ENCODE measurements at regions not wholly inside any gene's neighbourhood (a gene's known extent, or its start where the extent isn't known, plus 50 kb on each side); places are given as distances from the start of the nearest gene placed in this dataset. TPM values are rescaled to one million over a fixed set of nuclear protein-coding genes. Genes with fewer than 3 reads are reported as not detected.
A peak's percentile ranks its signal among the peaks of the same experiment; 100 is the strongest.

DNA sequence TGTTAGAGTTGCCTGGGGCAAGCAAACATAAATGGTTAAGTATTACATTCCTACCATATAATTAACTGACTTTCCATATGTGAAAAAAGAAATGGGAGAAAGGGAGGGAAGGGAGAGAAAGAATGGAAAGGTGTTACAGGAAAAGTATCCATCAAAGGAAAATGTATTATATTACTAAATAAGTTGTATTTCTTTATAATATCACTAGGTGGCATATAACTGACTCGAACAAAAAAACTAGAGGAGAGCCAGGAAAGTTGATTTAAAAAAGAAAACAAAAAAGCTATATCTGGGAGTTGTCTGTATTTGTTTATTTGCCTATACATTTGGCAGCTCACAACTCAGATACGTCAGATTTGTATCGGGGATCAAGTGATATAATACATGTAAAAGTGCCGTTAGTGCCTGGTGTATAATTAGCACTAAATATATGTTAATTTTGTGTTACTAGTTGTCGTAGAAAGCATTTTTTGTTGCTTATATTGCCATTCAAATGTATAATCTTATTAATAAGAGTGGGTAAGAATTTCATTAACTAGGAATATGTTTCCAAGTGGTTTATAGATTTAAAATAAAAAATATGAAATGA, 59.6 kb upstream of the ADAMTS19 start:
- no peak for DNase-seq
- H3K9me3 ChIP-seq = no peaks in the 10 kb centered on the region
- no peaks in the 10 kb centered on the region for H3K36me3 ChIP-seq
- H3K4me3 ChIP-seq = no peak overlapping the region
- intact Hi-C loops (cut with DNase I; ENCODE audit: low total_unique reads) = no loop called here
- no peak for TF ChIP-seq POLR2A (IDR thresholded peaks at IDR 0.05)
- TF ChIP-seq, protein P1, sequence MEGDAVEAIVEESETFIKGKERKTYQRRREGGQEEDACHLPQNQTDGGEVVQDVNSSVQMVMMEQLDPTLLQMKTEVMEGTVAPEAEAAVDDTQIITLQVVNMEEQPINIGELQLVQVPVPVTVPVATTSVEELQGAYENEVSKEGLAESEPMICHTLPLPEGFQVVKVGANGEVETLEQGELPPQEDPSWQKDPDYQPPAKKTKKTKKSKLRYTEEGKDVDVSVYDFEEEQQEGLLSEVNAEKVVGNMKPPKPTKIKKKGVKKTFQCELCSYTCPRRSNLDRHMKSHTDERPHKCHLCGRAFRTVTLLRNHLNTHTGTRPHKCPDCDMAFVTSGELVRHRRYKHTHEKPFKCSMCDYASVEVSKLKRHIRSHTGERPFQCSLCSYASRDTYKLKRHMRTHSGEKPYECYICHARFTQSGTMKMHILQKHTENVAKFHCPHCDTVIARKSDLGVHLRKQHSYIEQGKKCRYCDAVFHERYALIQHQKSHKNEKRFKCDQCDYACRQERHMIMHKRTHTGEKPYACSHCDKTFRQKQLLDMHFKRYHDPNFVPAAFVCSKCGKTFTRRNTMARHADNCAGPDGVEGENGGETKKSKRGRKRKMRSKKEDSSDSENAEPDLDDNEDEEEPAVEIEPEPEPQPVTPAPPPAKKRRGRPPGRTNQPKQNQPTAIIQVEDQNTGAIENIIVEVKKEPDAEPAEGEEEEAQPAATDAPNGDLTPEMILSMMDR (IDR thresholded peaks at IDR 0.05) = peak in 3 of 4 experiments; percentile 12 to 21 (median 17)
- H3K27me3 ChIP-seq = no peaks in the 10 kb centered on the region
- H3K4me1 ChIP-seq = no peaks in the 10 kb centered on the region
- no peak overlapping the region for H3K27ac ChIP-seq

DNA sequence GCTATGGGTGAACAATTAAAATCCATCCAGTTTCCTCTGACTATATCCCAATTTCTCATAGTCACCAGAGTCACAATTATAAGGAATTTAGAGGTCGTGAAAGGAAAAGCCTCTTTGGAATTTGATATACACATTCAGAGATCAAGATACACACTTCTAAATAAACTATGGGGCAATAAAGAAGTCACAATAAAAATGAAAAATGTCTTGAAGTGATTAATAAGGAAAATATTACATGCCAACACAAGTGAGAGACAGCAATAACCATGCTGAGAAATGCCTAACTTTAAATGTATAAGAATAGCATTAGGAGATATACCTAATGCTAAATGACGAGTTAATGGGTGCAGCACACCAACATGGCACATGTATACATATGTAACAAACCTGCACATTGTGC, 54.9 kb upstream of the ADAMTS19 start:
- DNase-seq = no peak
- Histone ChIP-seq H3K4me1 (no peaks in the 10 kb centered on the region), H3K36me3 (no peaks in the 10 kb centered on the region), H3K27ac (no peak overlapping the region), H3K4me3 (no peak overlapping the region), H3K9me3 (no peaks in the 10 kb centered on the region), H3K27me3 (no peaks in the 10 kb centered on the region)
- intact Hi-C loops (cut with DNase I; ENCODE audit: low total_unique reads) = no loop called here
- TF ChIP-seq POLR2A (IDR thresholded peaks at IDR 0.05) = no peak
- TF ChIP-seq, protein P1 (IDR thresholded peaks at IDR 0.05) = no peak

DNA sequence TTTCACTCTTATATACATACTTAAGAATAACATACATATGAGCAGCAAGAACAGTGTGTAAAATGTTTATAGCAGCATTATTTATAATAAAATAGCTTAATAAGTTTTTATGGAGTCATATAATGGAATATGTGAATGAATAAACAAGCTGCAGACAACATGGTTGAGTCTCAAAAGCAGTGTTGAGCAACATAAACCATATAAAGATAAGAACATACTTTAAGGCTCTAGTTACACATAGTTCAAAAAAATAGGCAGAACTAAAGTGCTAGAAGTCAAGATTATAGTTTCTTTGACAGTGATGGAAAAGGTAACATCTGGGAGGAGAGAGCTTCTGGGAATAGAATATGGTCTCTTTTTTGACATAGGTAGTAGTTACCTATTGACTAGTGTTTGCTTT, 53.7 kb upstream of the ADAMTS19 start:
- H3K36me3 ChIP-seq = no peaks in the 10 kb centered on the region
- H3K9me3 ChIP-seq = no peaks in the 10 kb centered on the region
- no peaks in the 10 kb centered on the region for H3K27me3 ChIP-seq
- no peaks in the 10 kb centered on the region for H3K4me1 ChIP-seq
- no peak overlapping the region for H3K27ac ChIP-seq
- intact Hi-C loops (cut with DNase I; ENCODE audit: low total_unique reads) = no loop called here
- H3K4me3 ChIP-seq = no peak overlapping the region
- DNase-seq = no peak
- TF ChIP-seq, protein P1 (IDR thresholded peaks at IDR 0.05) = no peak
- TF ChIP-seq POLR2A (IDR thresholded peaks at IDR 0.05) = no peak

Small RNA genes lying in the stretch of these regions (microRNA-seq; reads per million reads assigned to microRNA genes)
- not detected for gene MIR4460 (ENCODE audit: borderline microRNAs expressed, borderline replicate concordance)

Small RNA genes lying in the stretch of these regions (small RNA-seq; reads per million reads assigned to genes)
- not detected for gene MIR4460

Measured in uterus (tissue), 3 donors.